ENCODE measurements at regions not wholly inside any gene's neighbourhood (a gene's known extent, or its start where the extent isn't known, plus 50 kb on each side); places are given as distances from the start of the nearest gene placed in this dataset.

GRCh38 chr3:6522191-6522590 is 338.7 kb upstream of the GRM7 start:
- H3K36me3 Mint-ChIP-seq, result no peaks in the 10 kb centered on the region
- no peak overlapping the region for H3K27ac Mint-ChIP-seq
- H4K20me1 ChIP-seq (ENCODE audit: insufficient read depth, low read length), result no peaks in the 10 kb centered on the region
- no peak for DNase-seq
- H2AFZ ChIP-seq (ENCODE audit: insufficient read depth, low read depth, low read length, poor library complexity, severe bottlenecking), result no peak overlapping the region
- H3K79me2 ChIP-seq (ENCODE audit: insufficient read depth, low read length), result no peaks in the 10 kb centered on the region
- no peak overlapping the region for H3K4me3 ChIP-seq (replicated peaks in 1 of 3; ENCODE audit: low read depth in 2 of 3, low read length in 3 of 3)
- H3K27ac ChIP-seq (ENCODE audit: low read depth in 1 of 2, low read length in 2 of 2), result no peak overlapping the region
- no peaks in the 10 kb centered on the region for H3K27me3 ChIP-seq (ENCODE audit: control insufficient read depth in 2 of 2, insufficient read depth in 2 of 2, low read length in 2 of 2)
- peaks cover 2 to 14% (median 7%) of the 10 kb centered on the region in 7 donors for H3K9me3 Mint-ChIP-seq
- H3K4me3 Mint-ChIP-seq, result no peak overlapping the region
- peaks cover 14 to 21% of the 10 kb centered on the region in 2 donors for H3K9me3 ChIP-seq (replicated peaks in 1 of 2; ENCODE audit: control insufficient read depth in 1 of 2, insufficient read depth in 1 of 2, low read length in 2 of 2)
- no peaks in the 10 kb centered on the region for H3K27me3 Mint-ChIP-seq (ENCODE audit: low read depth in 3 of 3)
- intact Hi-C loops (cut with micrococcal nuclease), result no loop called here
- no peaks in the 10 kb centered on the region for H3K36me3 ChIP-seq (replicated peaks in 1 of 2; ENCODE audit: control insufficient read depth in 1 of 2, insufficient read depth in 2 of 2, low read length in 2 of 2)
- no peak overlapping the region for H3K9ac ChIP-seq (ENCODE audit: insufficient read depth, low read length, poor library complexity, severe bottlenecking)
- no peak for TF ChIP-seq CTCF (IDR thresholded peaks at IDR 0.05)
- H3K4me2 ChIP-seq (replicated peaks; ENCODE audit: extremely low read depth, low read length, poor library complexity, severe bottlenecking), result no peak overlapping the region
- H3K4me1 Mint-ChIP-seq, result no peaks in the 10 kb centered on the region
- no peaks in the 10 kb centered on the region for H3K4me1 ChIP-seq (ENCODE audit: control insufficient read depth in 1 of 2, insufficient read depth in 2 of 2, low read length in 2 of 2)

GRCh38 chr3:6523043-6523442 is 337.9 kb upstream of the GRM7 start:
- no peak for TF ChIP-seq CTCF (IDR thresholded peaks at IDR 0.05)
- Histone ChIP-seq H4K20me1 (ENCODE audit: insufficient read depth, low read length) (no peaks in the 10 kb centered on the region), H3K79me2 (ENCODE audit: insufficient read depth, low read length) (no peaks in the 10 kb centered on the region), H3K9me3 (replicated peaks in 1 of 2; ENCODE audit: control insufficient read depth in 1 of 2, insufficient read depth in 1 of 2, low read length in 2 of 2) (peaks cover 14 to 21% of the 10 kb centered on the region in 2 donors), H3K27ac (ENCODE audit: low read depth in 1 of 2, low read length in 2 of 2) (no peak overlapping the region), H3K4me3 (replicated peaks in 1 of 3; ENCODE audit: low read depth in 2 of 3, low read length in 3 of 3) (no peak overlapping the region), H3K4me2 (replicated peaks; ENCODE audit: extremely low read depth, low read length, poor library complexity, severe bottlenecking) (no peak overlapping the region), H3K9ac (ENCODE audit: insufficient read depth, low read length, poor library complexity, severe bottlenecking) (no peak overlapping the region), H3K36me3 (replicated peaks in 1 of 2; ENCODE audit: control insufficient read depth in 1 of 2, insufficient read depth in 2 of 2, low read length in 2 of 2) (no peaks in the 10 kb centered on the region), H2AFZ (ENCODE audit: insufficient read depth, low read depth, low read length, poor library complexity, severe bottlenecking) (no peak overlapping the region), H3K4me1 (ENCODE audit: control insufficient read depth in 1 of 2, insufficient read depth in 2 of 2, low read length in 2 of 2) (no peaks in the 10 kb centered on the region), H3K27me3 (ENCODE audit: control insufficient read depth in 2 of 2, insufficient read depth in 2 of 2, low read length in 2 of 2) (no peaks in the 10 kb centered on the region)
- WGBS (ENCODE audit: insufficient coverage), result no CpG with 5 or more reads among the region's 2 CpGs
- H3K4me3 Mint-ChIP-seq, result no peak overlapping the region
- no peaks in the 10 kb centered on the region for H3K4me1 Mint-ChIP-seq
- H3K36me3 Mint-ChIP-seq, result no peaks in the 10 kb centered on the region
- intact Hi-C loops (cut with micrococcal nuclease), result no loop called here
- H3K27me3 Mint-ChIP-seq (ENCODE audit: low read depth in 3 of 3), result no peaks in the 10 kb centered on the region
- peaks cover 2 to 14% (median 7%) of the 10 kb centered on the region in 7 donors for H3K9me3 Mint-ChIP-seq
- no peak for DNase-seq
- no peak overlapping the region for H3K27ac Mint-ChIP-seq
